ENCODE measurements at regions not wholly inside any gene's neighbourhood (a gene's known extent, or its start where the extent isn't known, plus 50 kb on each side); places are given as distances from the start of the nearest gene placed in this dataset.

DNA sequence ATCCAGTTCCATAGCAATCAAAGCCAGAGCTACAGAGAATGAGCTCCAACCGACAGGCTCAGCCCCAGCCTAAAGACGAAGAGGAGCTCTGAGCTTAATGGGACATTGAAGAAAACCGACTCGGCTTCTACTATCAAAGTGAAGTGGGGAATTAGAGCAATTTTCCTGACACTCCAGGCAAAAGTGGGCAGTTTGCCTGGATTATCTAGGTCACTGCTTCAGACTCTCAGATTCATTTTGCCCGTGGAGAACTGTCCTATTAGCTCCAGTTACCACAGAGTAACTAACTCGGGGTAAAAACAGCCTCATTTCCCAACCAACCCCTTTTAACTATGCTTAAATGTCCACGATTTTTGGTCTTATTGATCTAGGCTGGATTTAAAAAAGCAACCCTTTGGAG is 592.1 kb upstream of the NRSN1 start:
- H3K27ac ChIP-seq, result no peak overlapping the region

GRCh38 chr6:23534351-23534750 is 591.7 kb upstream of the NRSN1 start:
- no peak for TF ChIP-seq POLR2A (IDR thresholded peaks at IDR 0.05)
- TF ChIP-seq, protein P1, sequence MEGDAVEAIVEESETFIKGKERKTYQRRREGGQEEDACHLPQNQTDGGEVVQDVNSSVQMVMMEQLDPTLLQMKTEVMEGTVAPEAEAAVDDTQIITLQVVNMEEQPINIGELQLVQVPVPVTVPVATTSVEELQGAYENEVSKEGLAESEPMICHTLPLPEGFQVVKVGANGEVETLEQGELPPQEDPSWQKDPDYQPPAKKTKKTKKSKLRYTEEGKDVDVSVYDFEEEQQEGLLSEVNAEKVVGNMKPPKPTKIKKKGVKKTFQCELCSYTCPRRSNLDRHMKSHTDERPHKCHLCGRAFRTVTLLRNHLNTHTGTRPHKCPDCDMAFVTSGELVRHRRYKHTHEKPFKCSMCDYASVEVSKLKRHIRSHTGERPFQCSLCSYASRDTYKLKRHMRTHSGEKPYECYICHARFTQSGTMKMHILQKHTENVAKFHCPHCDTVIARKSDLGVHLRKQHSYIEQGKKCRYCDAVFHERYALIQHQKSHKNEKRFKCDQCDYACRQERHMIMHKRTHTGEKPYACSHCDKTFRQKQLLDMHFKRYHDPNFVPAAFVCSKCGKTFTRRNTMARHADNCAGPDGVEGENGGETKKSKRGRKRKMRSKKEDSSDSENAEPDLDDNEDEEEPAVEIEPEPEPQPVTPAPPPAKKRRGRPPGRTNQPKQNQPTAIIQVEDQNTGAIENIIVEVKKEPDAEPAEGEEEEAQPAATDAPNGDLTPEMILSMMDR (IDR thresholded peaks at IDR 0.05), result no peak
- H3K27ac ChIP-seq, result no peak overlapping the region
- H3K4me3 ChIP-seq, result no peak overlapping the region
- WGBS, 4 donors, result 75 to 82% (median 78%) methylated on average over 2 of the region's 2 CpGs
- H3K27me3 ChIP-seq, result no peaks in the 10 kb centered on the region
- no peaks in the 10 kb centered on the region for H3K9me3 ChIP-seq
- ATAC-seq (no peak), DNase-seq (no peak)
- H3K36me3 ChIP-seq, result no peaks in the 10 kb centered on the region
- intact Hi-C loops (cut with DNase I), result no loop called here
- H3K4me1 ChIP-seq, result peaks cover 0 to 8% (median 0%) of the 10 kb centered on the region in 12 donors

More for the DNA sequence above, 592.1 kb upstream of the NRSN1 start:
- ATAC-seq (peak in 2 of 4 donors; percentile 55 to 68), DNase-seq (no peak)
- Histone ChIP-seq H3K36me3 (no peaks in the 10 kb centered on the region), H3K4me3 (no peak overlapping the region), H3K4me1 (peaks cover 0 to 8% (median 0%) of the 10 kb centered on the region in 12 donors), H3K9me3 (no peaks in the 10 kb centered on the region), H3K27me3 (no peaks in the 10 kb centered on the region)
- intact Hi-C loops (cut with DNase I), result no loop called here
- TF ChIP-seq, protein P1 (IDR thresholded peaks at IDR 0.05), result no peak
- TF ChIP-seq POLR2A (IDR thresholded peaks at IDR 0.05), result no peak
- 50 to 71% (median 60%) methylated on average over 7 of the region's 7 CpGs for WGBS, 4 donors

- TF ChIP-seq, protein P1 (IDR thresholded peaks at IDR 0.05), result no peak
- TF ChIP-seq POLR2A (IDR thresholded peaks at IDR 0.05), result no peak
- DNase-seq (no peak), ATAC-seq (no peak)
- peaks cover 0 to 8% (median 0%) of the 10 kb centered on the region in 12 donors for H3K4me1 ChIP-seq
- no peak overlapping the region for H3K27ac ChIP-seq
- no peaks in the 10 kb centered on the region for H3K36me3 ChIP-seq
- no peak overlapping the region for H3K4me3 ChIP-seq
- 92 to 99% (median 97%) methylated on average over 2 of the region's 2 CpGs for WGBS, 4 donors
- H3K27me3 ChIP-seq, result no peaks in the 10 kb centered on the region
- intact Hi-C loops (cut with DNase I), result no loop called here
- no peaks in the 10 kb centered on the region for H3K9me3 ChIP-seq
Measured at GRCh38 chr6:23535101-23535500, 590.9 kb upstream of the NRSN1 start.

GRCh38 chr6:23537828-23538227 is 588.2 kb upstream of the NRSN1 start:
- intact Hi-C loops (cut with DNase I), result no loop called here
- no peak overlapping the region for H3K4me3 ChIP-seq
- no peaks in the 10 kb centered on the region for H3K36me3 ChIP-seq
- DNase-seq (no peak), ATAC-seq (no peak)
- H3K27me3 ChIP-seq, result no peaks in the 10 kb centered on the region
- TF ChIP-seq POLR2A (IDR thresholded peaks at IDR 0.05), result no peak
- TF ChIP-seq, protein P1 (IDR thresholded peaks at IDR 0.05), result no peak
- H3K4me1 ChIP-seq, result peaks cover 0 to 8% (median 0%) of the 10 kb centered on the region in 12 donors
- H3K9me3 ChIP-seq, result no peaks in the 10 kb centered on the region
- no peak overlapping the region for H3K27ac ChIP-seq
